Loucy (cell line): ENCODE measurements at regions not wholly inside any gene's neighbourhood (a gene's known extent, or its start where the extent isn't known, plus 50 kb on each side); places are given as distances from the start of the nearest gene placed in this dataset.

Source experiments
- H2AFZ ChIP-seq: fragments of 200-600 bp; sonication (generic); 2 replicates; pipeline ENCODE4 v1.6.0; 2016; ENCODE audit warnings: antibody characterized with exemption, mild to moderate bottlenecking, low read length, moderate library complexity
- H3F3A ChIP-seq: fragments of 200-600 bp; 2 replicates; pipeline ENCODE4 v1.6.0; 2016; ENCODE audit warnings: antibody characterized with exemption, low read depth, mild to moderate bottlenecking
- H3K27me3 ChIP-seq: fragments of 200-600 bp; sonication (generic); 2 replicates; pipeline ENCODE4 v1.6.1; 2014; ENCODE audit warnings: low read length, mild to moderate bottlenecking; ENCODE audit not compliant: insufficient read depth, poor library complexity, severe bottlenecking
- H3K36me3 ChIP-seq: fragments of 200-600 bp; sonication (generic); 2 replicates; pipeline ENCODE4 v1.6.1; 2016; ENCODE audit warnings: low read length; ENCODE audit not compliant: insufficient read depth
- H3K4me1 ChIP-seq: fragments of 200-600 bp; sonication (generic); 2 replicates; pipeline ENCODE4 v1.5.1; 2014; ENCODE audit warnings: low read length, mild to moderate bottlenecking; ENCODE audit not compliant: insufficient read depth, poor library complexity, severe bottlenecking
- H3K4me2 ChIP-seq: fragments of 200-600 bp; sonication (generic); 2 replicates; pipeline ENCODE4 v1.6.0; 2014; ENCODE audit warnings: antibody characterized with exemption, low read length, low read depth, mild to moderate bottlenecking; ENCODE audit not compliant: poor library complexity, severe bottlenecking
- H3K4me3 ChIP-seq: fragments of 200-600 bp; sonication (generic); 2 replicates; pipeline ENCODE4 v1.5.1; 2014; ENCODE audit warnings: low read length, mild to moderate bottlenecking, mixed read lengths; ENCODE audit not compliant: poor library complexity, severe bottlenecking
- H3K79me2 ChIP-seq: fragments of 200-600 bp; sonication (generic); 2 replicates; pipeline ENCODE4 v1.6.1; 2014; ENCODE audit warnings: low read length; ENCODE audit not compliant: insufficient read depth
- H3K9ac ChIP-seq: fragments of 200-600 bp; sonication (generic); 2 replicates; pipeline ENCODE4 v1.6.0; 2014; ENCODE audit warnings: mild to moderate bottlenecking, low read depth, low read length, moderate library complexity; ENCODE audit not compliant: poor library complexity, severe bottlenecking
- H3K9me2 ChIP-seq: fragments of 200-600 bp; sonication (generic); replicated peaks from 2 replicates; pipeline ENCODE4 v1.6.1; 2016; ENCODE audit warnings: low read depth, low read length, mixed read lengths
- H3K9me3 ChIP-seq: fragments of 200-600 bp; sonication (generic); 2 replicates; pipeline ENCODE4 v1.6.1; 2014; ENCODE audit warnings: mild to moderate bottlenecking, antibody characterized with exemption, low read length, low read depth; ENCODE audit not compliant: insufficient read depth
- H4K20me1 ChIP-seq: fragments of 200-600 bp; sonication (generic); 2 replicates; pipeline ENCODE4 v1.6.0; 2014; ENCODE audit warnings: antibody characterized with exemption, low read length, mild to moderate bottlenecking; ENCODE audit not compliant: insufficient read depth, poor library complexity, severe bottlenecking
- EZH2phosphoT487 ChIP-seq: fragments of 200-600 bp; IDR thresholded peaks from 2 replicates; pipeline ENCODE4 v1.6.1; 2018; ENCODE audit warnings: antibody characterized with exemption, mild to moderate bottlenecking, moderate library complexity, borderline replicate concordance
- TF ChIP-seq, protein P1 (sequence below): fragments of 200-600 bp; sonication (generic); conservative IDR thresholded peaks from 2 replicates; pipeline ENCODE4 v1.5.1; 2014; ENCODE audit warnings: mild to moderate bottlenecking, antibody characterized with exemption, low read length

DNA sequence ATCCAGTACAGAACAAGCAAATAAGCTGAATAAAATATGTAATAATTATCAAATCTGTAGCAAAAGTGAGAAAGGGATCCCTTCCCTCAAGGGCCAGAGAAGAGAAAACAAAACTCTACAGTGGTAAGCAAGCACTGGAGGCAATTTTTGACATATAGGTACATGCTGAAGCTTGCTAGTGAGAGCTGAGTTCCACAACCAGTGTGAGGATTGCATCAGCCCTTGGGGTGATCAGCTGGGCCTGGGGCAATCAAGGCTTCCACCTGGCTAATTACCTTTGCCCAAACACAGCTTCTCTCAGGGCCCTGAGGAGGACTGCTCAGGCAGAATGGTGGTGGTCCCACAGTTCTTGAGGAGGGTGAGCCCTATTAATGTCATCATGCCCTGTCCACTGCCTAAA, 134.4 kb upstream of the DLX6 start:
- Histone ChIP-seq H3K9me3 (no peaks in the 10 kb centered on the region), H3K79me2 (no peaks in the 10 kb centered on the region), H3K36me3 (no peaks in the 10 kb centered on the region)

DNA sequence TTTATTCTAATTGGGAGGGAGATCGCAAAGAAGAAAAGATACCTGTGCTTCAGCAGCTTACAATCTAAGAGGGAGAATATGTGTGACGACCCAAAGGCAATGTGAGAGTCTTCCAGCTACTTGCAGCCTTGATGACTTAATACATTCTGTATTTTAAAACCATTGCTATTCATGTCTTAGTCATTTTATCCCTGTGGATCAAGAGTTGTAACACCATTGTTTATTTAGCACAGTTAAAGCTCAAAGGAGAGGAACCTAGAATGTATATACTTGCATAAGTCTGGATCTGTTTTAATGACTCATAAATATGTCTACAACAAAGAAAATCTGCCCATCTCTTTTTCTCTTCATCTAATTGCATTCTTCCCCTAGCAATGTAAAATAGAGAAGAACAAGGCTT, 117.9 kb upstream of the DLX6 start:
- Histone ChIP-seq H4K20me1 (no peaks in the 10 kb centered on the region), H3K9me3 (no peaks in the 10 kb centered on the region), H3K9me2 (no peaks in the 10 kb centered on the region)

More for the DNA sequence above, 134.4 kb upstream of the DLX6 start:
- no peak overlapping the region for H3K4me2 ChIP-seq
- H3K9ac ChIP-seq = no peak overlapping the region
- no peak overlapping the region for H3K4me3 ChIP-seq
- no peaks in the 10 kb centered on the region for H3K27me3 ChIP-seq
- TF ChIP-seq, protein P1, sequence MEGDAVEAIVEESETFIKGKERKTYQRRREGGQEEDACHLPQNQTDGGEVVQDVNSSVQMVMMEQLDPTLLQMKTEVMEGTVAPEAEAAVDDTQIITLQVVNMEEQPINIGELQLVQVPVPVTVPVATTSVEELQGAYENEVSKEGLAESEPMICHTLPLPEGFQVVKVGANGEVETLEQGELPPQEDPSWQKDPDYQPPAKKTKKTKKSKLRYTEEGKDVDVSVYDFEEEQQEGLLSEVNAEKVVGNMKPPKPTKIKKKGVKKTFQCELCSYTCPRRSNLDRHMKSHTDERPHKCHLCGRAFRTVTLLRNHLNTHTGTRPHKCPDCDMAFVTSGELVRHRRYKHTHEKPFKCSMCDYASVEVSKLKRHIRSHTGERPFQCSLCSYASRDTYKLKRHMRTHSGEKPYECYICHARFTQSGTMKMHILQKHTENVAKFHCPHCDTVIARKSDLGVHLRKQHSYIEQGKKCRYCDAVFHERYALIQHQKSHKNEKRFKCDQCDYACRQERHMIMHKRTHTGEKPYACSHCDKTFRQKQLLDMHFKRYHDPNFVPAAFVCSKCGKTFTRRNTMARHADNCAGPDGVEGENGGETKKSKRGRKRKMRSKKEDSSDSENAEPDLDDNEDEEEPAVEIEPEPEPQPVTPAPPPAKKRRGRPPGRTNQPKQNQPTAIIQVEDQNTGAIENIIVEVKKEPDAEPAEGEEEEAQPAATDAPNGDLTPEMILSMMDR = no peak
- TF ChIP-seq EZH2phosphoT487 = no peak
- H3K9me2 ChIP-seq = no peaks in the 10 kb centered on the region
- no peak overlapping the region for H2AFZ ChIP-seq
- no peaks in the 10 kb centered on the region for H4K20me1 ChIP-seq
- no peaks in the 10 kb centered on the region for H3K4me1 ChIP-seq
- no peaks in the 10 kb centered on the region for H3F3A ChIP-seq

GRCh38 chr7:96899108-96899507, 106.2 kb upstream of the DLX6 start:
- Histone ChIP-seq H3K27me3 (no peaks in the 10 kb centered on the region), H3K36me3 (no peaks in the 10 kb centered on the region), H3F3A (no peaks in the 10 kb centered on the region), H3K4me2 (no peak overlapping the region), H3K79me2 (no peaks in the 10 kb centered on the region), H4K20me1 (no peaks in the 10 kb centered on the region), H3K4me1 (no peaks in the 10 kb centered on the region), H3K9me3 (no peaks in the 10 kb centered on the region), H3K4me3 (no peak overlapping the region), H3K9ac (no peak overlapping the region), H3K9me2 (no peaks in the 10 kb centered on the region), H2AFZ (no peak overlapping the region)
- TF ChIP-seq, protein P1 = no peak
- no peak for TF ChIP-seq EZH2phosphoT487

More for the DNA sequence above, 117.9 kb upstream of the DLX6 start:
- Histone ChIP-seq H3F3A (no peaks in the 10 kb centered on the region), H3K4me3 (no peak overlapping the region), H3K79me2 (no peaks in the 10 kb centered on the region), H3K9ac (no peak overlapping the region), H3K36me3 (no peaks in the 10 kb centered on the region), H2AFZ (no peak overlapping the region), H3K27me3 (no peaks in the 10 kb centered on the region), H3K4me2 (no peak overlapping the region), H3K4me1 (no peaks in the 10 kb centered on the region)
- no peak for TF ChIP-seq EZH2phosphoT487
- TF ChIP-seq, protein P1 = no peak
